Liver (tissue), 8 donors: ENCODE measurements at regions not wholly inside any gene's neighbourhood (a gene's known extent, or its start where the extent isn't known, plus 50 kb on each side); places are given as distances from the start of the nearest gene placed in this dataset.

Experiments used
- DNase-seq: peaks from one replicate; pipeline ENCODE4 v3.0.0-alpha.2; 2017; ENCODE audit warnings: low spot score
- H3K27ac ChIP-seq, 2 donors: one replicate each; pipeline ENCODE4 v1.7.0; 2013; ENCODE audit warnings: inconsistent platforms in 2 of 2, low read length in 2 of 2, control low read depth in 1 of 2, low read depth in 1 of 2, mild to moderate bottlenecking in 1 of 2
- H3K27me3 ChIP-seq, 4 donors: one replicate each; pipeline versions ENCODE4 v1.6.1 to v1.7.0; 2013; ENCODE audit warnings: low read length in 3 of 4, inconsistent platforms in 1 of 4, mild to moderate bottlenecking in 1 of 4, moderate library complexity in 1 of 4; ENCODE audit not compliant: control insufficient read depth in 4 of 4, insufficient read depth in 4 of 4
- H3K36me3 ChIP-seq, 4 donors: one replicate each; pipeline versions ENCODE4 v1.6.1 to v1.7.0; 2013; ENCODE audit warnings: low read length in 3 of 4, mild to moderate bottlenecking in 3 of 4, low read depth in 1 of 4, moderate library complexity in 1 of 4; ENCODE audit not compliant: control insufficient read depth in 4 of 4, insufficient read depth in 3 of 4
- H3K4me1 ChIP-seq, 4 donors: one replicate each; pipeline versions ENCODE4 v1.6.1 to v1.7.0; 2013; ENCODE audit warnings: low read length in 3 of 4, mild to moderate bottlenecking in 3 of 4, moderate library complexity in 1 of 4; ENCODE audit not compliant: control insufficient read depth in 4 of 4, insufficient read depth in 4 of 4
- H3K4me3 ChIP-seq, 3 donors: one replicate each; pipeline versions ENCODE4 v1.6.1 to v1.7.0; 2013; ENCODE audit warnings: low read length in 3 of 3, control low read depth in 1 of 3, low read depth in 1 of 3, mild to moderate bottlenecking in 1 of 3
- H3K9ac ChIP-seq, 2 donors: one replicate each; pipeline ENCODE4 v1.7.0; 2013; ENCODE audit warnings: low read length in 2 of 2, mild to moderate bottlenecking in 2 of 2, moderate library complexity in 2 of 2, control low read depth in 1 of 2, low read depth in 1 of 2
- H3K9me3 ChIP-seq, 4 donors: one replicate each; pipeline versions ENCODE4 v1.6.1 to v1.7.0; 2013; ENCODE audit warnings: low read length in 3 of 4; ENCODE audit not compliant: control insufficient read depth in 4 of 4
- EGR1 ChIP-seq, 2 donors: IDR thresholded peaks; 2 replicates each; pipeline ENCODE4 v1.6.1; 2016 to 2018; ENCODE audit warnings: antibody characterized with exemption in 2 of 2, low read depth in 2 of 2
- FOXA2 ChIP-seq: IDR thresholded peaks from 2 replicates; pipeline ENCODE4 v1.6.1; 2016; ENCODE audit warnings: antibody characterized with exemption
- GABPA ChIP-seq, 2 donors: IDR thresholded peaks in 1 of 2; conservative IDR thresholded peaks in 1 of 2; 2 replicates each; pipeline ENCODE4 v1.6.1; 2016; ENCODE audit warnings: antibody characterized with exemption in 2 of 2, mild to moderate bottlenecking in 1 of 2, moderate library complexity in 1 of 2
- HNF4G ChIP-seq: IDR thresholded peaks from 2 replicates; pipeline ENCODE4 v1.6.1; 2016; ENCODE audit warnings: antibody characterized with exemption
- JUND ChIP-seq, 2 donors: IDR thresholded peaks; 2 replicates each; pipeline ENCODE4 v1.6.1; 2016; ENCODE audit warnings: antibody characterized with exemption in 2 of 2
- NR2F2 ChIP-seq: IDR thresholded peaks from 2 replicates; pipeline ENCODE4 v1.6.1; 2016; ENCODE audit warnings: antibody characterized with exemption
- RAD21 ChIP-seq, 2 donors: IDR thresholded peaks; 2 replicates each; pipeline ENCODE4 v1.6.1; 2016; ENCODE audit warnings: antibody characterized with exemption in 2 of 2, mild to moderate bottlenecking in 2 of 2
- RXRA ChIP-seq, 2 donors: IDR thresholded peaks; 2 replicates each; pipeline ENCODE4 v1.6.1; 2017 to 2018; ENCODE audit warnings: antibody characterized with exemption in 2 of 2, mild to moderate bottlenecking in 1 of 2
- TAF1 ChIP-seq: conservative IDR thresholded peaks from 2 replicates; pipeline ENCODE4 v1.6.1; 2016; ENCODE audit warnings: antibody characterized with exemption, mild to moderate bottlenecking
- YY1 ChIP-seq: IDR thresholded peaks from 2 replicates; pipeline ENCODE4 v1.6.1; 2016; ENCODE audit warnings: antibody characterized with exemption, mild to moderate bottlenecking
- WGBS: extraction: QIAGEN DNeasy Blood & Tissue Kit; methylation state at CpG from one replicate; pipeline ENCODE4 v1.1.7; 2013; 5-methylcytosine and 5-hydroxymethylcytosine counted together
- TF ChIP-seq, protein P1 (sequence below): IDR thresholded peaks from 2 replicates; pipeline ENCODE4 v1.6.1; 2016; ENCODE audit warnings: antibody characterized with exemption, mild to moderate bottlenecking
- TF ChIP-seq, protein P2 (sequence below): IDR thresholded peaks from 2 replicates; pipeline ENCODE4 v1.6.1; 2016; ENCODE audit warnings: antibody characterized with exemption
- TF ChIP-seq, protein P3 (sequence below): fragments of 150-350 bp; IDR thresholded peaks from 2 replicates; pipeline ENCODE4 v1.5.1; 2017; ENCODE audit warnings: improper control_type of control experiment, low read depth, low read length; ENCODE audit not compliant: missing input control
- TF ChIP-seq, protein P4 (sequence below): IDR thresholded peaks from 2 replicates; pipeline ENCODE4 v1.6.1; 2016; ENCODE audit warnings: antibody characterized with exemption
- TF ChIP-seq, protein P5 (sequence below): IDR thresholded peaks from 2 replicates; pipeline ENCODE4 v1.6.1; 2016; ENCODE audit warnings: antibody characterized with exemption
- donor health status: healthy.
- donor health status: healthy.
- donor health status: healthy.
- donor health status: healthy.
- donor health status: healthy.

DNA sequence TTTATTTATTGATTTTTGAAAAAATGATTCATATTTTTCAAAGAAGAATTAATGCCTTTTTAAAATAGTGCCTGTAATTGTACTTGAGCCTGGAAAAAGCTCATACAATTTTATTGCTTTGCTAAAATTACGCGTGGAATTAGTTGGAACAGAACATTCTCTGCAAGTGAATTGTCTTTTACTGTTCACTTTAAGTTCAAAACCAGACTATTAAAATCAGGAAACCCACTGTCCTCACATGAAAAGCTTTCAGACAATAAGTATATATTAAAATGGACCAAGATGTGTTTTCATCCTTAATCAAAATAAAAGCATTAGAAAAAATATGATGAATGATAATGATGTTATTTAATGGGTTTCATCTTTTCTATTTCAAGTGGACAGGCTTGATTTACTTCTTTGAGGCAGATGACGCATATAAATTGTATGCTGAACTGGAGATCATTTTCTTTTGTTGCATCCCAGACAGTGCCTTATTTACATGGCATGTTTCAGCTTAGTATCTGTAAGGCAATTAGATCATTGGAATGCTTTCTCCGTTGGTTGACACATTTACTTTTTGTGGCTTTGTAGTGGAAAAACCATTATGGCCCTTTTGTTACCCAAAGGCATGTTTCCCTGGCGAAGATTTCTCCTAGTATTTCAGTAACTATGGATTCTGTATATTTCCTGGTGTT is 299.0 kb upstream of the MAGEC2 start:
- no peak overlapping the region for H3K27ac ChIP-seq
- H3K9me3 ChIP-seq: no peaks in the 10 kb centered on the region
- TF ChIP-seq, protein P1, sequence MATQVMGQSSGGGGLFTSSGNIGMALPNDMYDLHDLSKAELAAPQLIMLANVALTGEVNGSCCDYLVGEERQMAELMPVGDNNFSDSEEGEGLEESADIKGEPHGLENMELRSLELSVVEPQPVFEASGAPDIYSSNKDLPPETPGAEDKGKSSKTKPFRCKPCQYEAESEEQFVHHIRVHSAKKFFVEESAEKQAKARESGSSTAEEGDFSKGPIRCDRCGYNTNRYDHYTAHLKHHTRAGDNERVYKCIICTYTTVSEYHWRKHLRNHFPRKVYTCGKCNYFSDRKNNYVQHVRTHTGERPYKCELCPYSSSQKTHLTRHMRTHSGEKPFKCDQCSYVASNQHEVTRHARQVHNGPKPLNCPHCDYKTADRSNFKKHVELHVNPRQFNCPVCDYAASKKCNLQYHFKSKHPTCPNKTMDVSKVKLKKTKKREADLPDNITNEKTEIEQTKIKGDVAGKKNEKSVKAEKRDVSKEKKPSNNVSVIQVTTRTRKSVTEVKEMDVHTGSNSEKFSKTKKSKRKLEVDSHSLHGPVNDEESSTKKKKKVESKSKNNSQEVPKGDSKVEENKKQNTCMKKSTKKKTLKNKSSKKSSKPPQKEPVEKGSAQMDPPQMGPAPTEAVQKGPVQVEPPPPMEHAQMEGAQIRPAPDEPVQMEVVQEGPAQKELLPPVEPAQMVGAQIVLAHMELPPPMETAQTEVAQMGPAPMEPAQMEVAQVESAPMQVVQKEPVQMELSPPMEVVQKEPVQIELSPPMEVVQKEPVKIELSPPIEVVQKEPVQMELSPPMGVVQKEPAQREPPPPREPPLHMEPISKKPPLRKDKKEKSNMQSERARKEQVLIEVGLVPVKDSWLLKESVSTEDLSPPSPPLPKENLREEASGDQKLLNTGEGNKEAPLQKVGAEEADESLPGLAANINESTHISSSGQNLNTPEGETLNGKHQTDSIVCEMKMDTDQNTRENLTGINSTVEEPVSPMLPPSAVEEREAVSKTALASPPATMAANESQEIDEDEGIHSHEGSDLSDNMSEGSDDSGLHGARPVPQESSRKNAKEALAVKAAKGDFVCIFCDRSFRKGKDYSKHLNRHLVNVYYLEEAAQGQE: no peak
- TF ChIP-seq, protein P2, sequence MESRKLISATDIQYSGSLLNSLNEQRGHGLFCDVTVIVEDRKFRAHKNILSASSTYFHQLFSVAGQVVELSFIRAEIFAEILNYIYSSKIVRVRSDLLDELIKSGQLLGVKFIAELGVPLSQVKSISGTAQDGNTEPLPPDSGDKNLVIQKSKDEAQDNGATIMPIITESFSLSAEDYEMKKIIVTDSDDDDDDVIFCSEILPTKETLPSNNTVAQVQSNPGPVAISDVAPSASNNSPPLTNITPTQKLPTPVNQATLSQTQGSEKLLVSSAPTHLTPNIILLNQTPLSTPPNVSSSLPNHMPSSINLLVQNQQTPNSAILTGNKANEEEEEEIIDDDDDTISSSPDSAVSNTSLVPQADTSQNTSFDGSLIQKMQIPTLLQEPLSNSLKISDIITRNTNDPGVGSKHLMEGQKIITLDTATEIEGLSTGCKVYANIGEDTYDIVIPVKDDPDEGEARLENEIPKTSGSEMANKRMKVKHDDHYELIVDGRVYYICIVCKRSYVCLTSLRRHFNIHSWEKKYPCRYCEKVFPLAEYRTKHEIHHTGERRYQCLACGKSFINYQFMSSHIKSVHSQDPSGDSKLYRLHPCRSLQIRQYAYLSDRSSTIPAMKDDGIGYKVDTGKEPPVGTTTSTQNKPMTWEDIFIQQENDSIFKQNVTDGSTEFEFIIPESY: no peak
- TF ChIP-seq FOXA2: no peak
- H3K36me3 ChIP-seq: no peaks in the 10 kb centered on the region
- no peak overlapping the region for H3K4me3 ChIP-seq
- WGBS: 81% methylated on average over 5 of the region's 5 CpGs
- no peaks in the 10 kb centered on the region for H3K27me3 ChIP-seq
- H3K9ac ChIP-seq: no peak overlapping the region
- no peak for DNase-seq
- no peaks in the 10 kb centered on the region for H3K4me1 ChIP-seq

DNA sequence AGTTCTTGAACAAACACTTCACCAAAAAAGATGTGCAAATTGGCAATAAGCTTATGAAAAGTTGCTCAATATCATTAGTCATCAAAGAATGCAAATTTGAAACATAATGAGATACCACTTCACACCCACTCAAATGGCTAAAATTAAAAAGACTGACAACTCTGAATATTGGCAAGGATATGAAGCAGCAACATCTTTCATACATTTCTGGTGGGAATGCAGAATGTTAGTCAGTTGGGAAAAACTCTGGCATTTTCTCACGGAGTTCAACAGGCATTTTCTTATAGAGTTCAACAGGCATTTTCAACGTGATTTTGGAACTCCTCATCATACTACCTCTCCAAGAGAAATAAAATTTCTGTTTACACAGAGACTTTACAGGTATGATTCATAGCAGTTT is 297.4 kb upstream of the MAGEC2 start:
- TF ChIP-seq, protein P3, sequence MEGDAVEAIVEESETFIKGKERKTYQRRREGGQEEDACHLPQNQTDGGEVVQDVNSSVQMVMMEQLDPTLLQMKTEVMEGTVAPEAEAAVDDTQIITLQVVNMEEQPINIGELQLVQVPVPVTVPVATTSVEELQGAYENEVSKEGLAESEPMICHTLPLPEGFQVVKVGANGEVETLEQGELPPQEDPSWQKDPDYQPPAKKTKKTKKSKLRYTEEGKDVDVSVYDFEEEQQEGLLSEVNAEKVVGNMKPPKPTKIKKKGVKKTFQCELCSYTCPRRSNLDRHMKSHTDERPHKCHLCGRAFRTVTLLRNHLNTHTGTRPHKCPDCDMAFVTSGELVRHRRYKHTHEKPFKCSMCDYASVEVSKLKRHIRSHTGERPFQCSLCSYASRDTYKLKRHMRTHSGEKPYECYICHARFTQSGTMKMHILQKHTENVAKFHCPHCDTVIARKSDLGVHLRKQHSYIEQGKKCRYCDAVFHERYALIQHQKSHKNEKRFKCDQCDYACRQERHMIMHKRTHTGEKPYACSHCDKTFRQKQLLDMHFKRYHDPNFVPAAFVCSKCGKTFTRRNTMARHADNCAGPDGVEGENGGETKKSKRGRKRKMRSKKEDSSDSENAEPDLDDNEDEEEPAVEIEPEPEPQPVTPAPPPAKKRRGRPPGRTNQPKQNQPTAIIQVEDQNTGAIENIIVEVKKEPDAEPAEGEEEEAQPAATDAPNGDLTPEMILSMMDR: no peak
- TF ChIP-seq JUND (IDR thresholded peaks at IDR 0.05) (no peak), YY1 (no peak), EGR1 (IDR thresholded peaks at IDR 0.05; ENCODE audit: low read depth in 2 of 2) (no peak), HNF4G (no peak), NR2F2 (no peak)
- Histone ChIP-seq H3K27me3 (no peaks in the 10 kb centered on the region), H3K4me1 (no peaks in the 10 kb centered on the region), H3K36me3 (no peaks in the 10 kb centered on the region), H3K9ac (no peak overlapping the region), H3K4me3 (no peak overlapping the region), H3K27ac (no peak overlapping the region), H3K9me3 (no peaks in the 10 kb centered on the region)
- 72% methylated on average over 2 of the region's 2 CpGs for WGBS
- DNase-seq: no peak

DNA sequence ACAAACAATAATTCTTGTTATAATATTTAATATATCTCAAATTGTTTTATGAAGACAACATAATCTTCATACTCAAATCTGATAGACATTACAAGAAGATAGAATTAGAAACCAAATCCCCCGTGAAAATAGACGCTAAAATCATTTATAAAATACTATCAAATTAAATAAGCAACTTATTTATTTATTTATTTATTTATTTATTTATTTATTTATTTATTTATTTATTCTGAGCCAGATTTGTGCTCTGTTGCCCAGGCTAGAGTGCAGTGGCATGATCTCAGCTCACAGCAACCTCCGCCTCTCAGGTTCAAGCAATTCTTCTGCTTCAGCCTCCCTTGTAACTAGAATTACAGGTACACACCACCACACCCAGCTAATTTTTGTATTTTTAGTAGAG is 294.9 kb upstream of the MAGEC2 start:
- Histone ChIP-seq H3K36me3 (no peaks in the 10 kb centered on the region), H3K9ac (no peak overlapping the region), H3K4me3 (no peak overlapping the region), H3K27ac (no peak overlapping the region), H3K4me1 (no peaks in the 10 kb centered on the region), H3K27me3 (no peaks in the 10 kb centered on the region), H3K9me3 (no peaks in the 10 kb centered on the region)
- WGBS: 94% methylated on average over 3 of the region's 3 CpGs
- DNase-seq: no peak
- TF ChIP-seq RAD21 (IDR thresholded peaks at IDR 0.05): no peak
- TF ChIP-seq, protein P4, sequence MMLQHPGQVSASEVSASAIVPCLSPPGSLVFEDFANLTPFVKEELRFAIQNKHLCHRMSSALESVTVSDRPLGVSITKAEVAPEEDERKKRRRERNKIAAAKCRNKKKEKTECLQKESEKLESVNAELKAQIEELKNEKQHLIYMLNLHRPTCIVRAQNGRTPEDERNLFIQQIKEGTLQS: no peak
- TF ChIP-seq RXRA (IDR thresholded peaks at IDR 0.05): no peak
- no peak for TF ChIP-seq TAF1
- TF ChIP-seq FOXA2: no peak
- no peak for TF ChIP-seq GABPA (IDR thresholded peaks at IDR 0.05 in 1 of 2, conservative IDR thresholded peaks at IDR 0.05 in 1 of 2)
- TF ChIP-seq, protein P1: no peak
- TF ChIP-seq JUND (IDR thresholded peaks at IDR 0.05): no peak
- TF ChIP-seq, protein P5, sequence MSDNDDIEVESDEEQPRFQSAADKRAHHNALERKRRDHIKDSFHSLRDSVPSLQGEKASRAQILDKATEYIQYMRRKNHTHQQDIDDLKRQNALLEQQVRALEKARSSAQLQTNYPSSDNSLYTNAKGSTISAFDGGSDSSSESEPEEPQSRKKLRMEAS: no peak
